GM12891 (cell line): ENCODE measurements at regions not wholly inside any gene's neighbourhood (a gene's known extent, or its start where the extent isn't known, plus 50 kb on each side); places are given as distances from the start of the nearest gene placed in this dataset.

ENCODE experiments used
- POLR2A ChIP-seq: IDR thresholded peaks from 2 replicates; pipeline ENCODE4 v1.6.1; 2011; ENCODE audit warnings: low read depth, low read length, control low read depth
- POLR2AphosphoS5 ChIP-seq: IDR thresholded peaks from 2 replicates; pipeline ENCODE4 v1.6.1; 2011; ENCODE audit warnings: low read depth, low read length, control low read depth
- SPI1 ChIP-seq: IDR thresholded peaks from 2 replicates; pipeline ENCODE4 v1.6.1; 2011; ENCODE audit warnings: low read depth, low read length, control low read depth
- TAF1 ChIP-seq: IDR thresholded peaks from 2 replicates; pipeline ENCODE4 v1.6.1; 2011; ENCODE audit warnings: low read depth, low read length, control low read depth

- TF ChIP-seq POLR2A = no peak
- no peak for TF ChIP-seq TAF1
- no peak for TF ChIP-seq POLR2AphosphoS5
- TF ChIP-seq SPI1 = no peak
Measured at GRCh38 chrX:39900777-39901170, 197.0 kb downstream of the BCOR start.
